HL-60 (cell line): ENCODE measurements at regions not wholly inside any gene's neighbourhood (a gene's known extent, or its start where the extent isn't known, plus 50 kb on each side); places are given as distances from the start of the nearest gene placed in this dataset.
"Not testable (repeated sequence)": the region's sequence is repeated elsewhere in the genome, so short reads cannot be mapped to it uniquely, and the experiment has no call there.

ENCODE experiments used
- DNase-seq, 2 experiments: peaks; one replicate each; pipeline ENCODE4 v3.0.0-alpha.2; 2010 to 2020; ENCODE audit warnings: low read depth in 1 of 2, low spot score in 1 of 2
- H3K27ac ChIP-seq: fragments of 250-450 bp; sonication (Bioruptor Pico); replicated peaks from 2 replicates; pipeline ENCODE4 v1.5.1; 2020; ENCODE audit warnings: mild to moderate bottlenecking, moderate library complexity
- H3K27me3 ChIP-seq: fragments of 250-450 bp; sonication (Bioruptor Pico); 2 replicates; pipeline ENCODE4 v1.5.1; 2021; ENCODE audit warnings: mild to moderate bottlenecking, moderate library complexity; ENCODE audit not compliant: insufficient read depth, poor library complexity, severe bottlenecking
- H3K4me3 ChIP-seq: replicated peaks from 2 replicates; pipeline ENCODE4 v1.5.1; 2011; ENCODE audit warnings: mild to moderate bottlenecking, control low read depth, low read length; ENCODE audit not compliant: insufficient read depth
- GABPA ChIP-seq: IDR thresholded peaks from 2 replicates; pipeline ENCODE4 v1.6.1; 2012; ENCODE audit warnings: low read depth
- POLR2AphosphoS5 ChIP-seq: IDR thresholded peaks from 2 replicates; pipeline ENCODE4 v1.6.1; 2012; ENCODE audit warnings: low read depth
- SPI1 ChIP-seq: IDR thresholded peaks from 2 replicates; pipeline ENCODE4 v1.6.1; 2012; ENCODE audit warnings: low read depth, mild to moderate bottlenecking, borderline replicate concordance
- TF ChIP-seq, protein P1 (sequence below): IDR thresholded peaks from 2 replicates; pipeline ENCODE4 v1.6.1; 2012; ENCODE audit warnings: low read depth; ENCODE audit not compliant: insufficient replicate concordance
- TF ChIP-seq, protein P2 (sequence below): IDR thresholded peaks from one replicate; pipeline ENCODE4 v1.5.1; 2011; ENCODE audit warnings: low read length, control low read depth, inconsistent platforms; ENCODE audit not compliant: insufficient read depth

DNA sequence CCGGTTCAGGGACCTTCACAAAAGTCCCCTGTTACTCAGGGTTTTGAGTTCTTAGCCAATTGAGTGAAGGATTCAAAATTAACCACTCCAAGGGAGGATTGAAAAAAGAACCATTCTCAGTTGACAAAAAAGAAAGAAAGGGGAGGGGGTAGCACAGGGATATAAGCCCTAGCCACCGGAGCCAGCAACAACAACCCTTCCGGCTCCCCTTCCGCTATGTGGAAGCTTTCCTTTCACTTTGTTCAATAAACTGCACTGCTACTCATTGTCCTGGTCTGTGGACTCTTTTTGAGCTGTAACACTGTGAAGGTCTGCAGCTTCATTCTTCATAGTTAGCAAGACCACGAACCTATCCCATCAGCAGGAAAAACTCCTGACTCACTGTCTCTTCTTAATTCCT is 1488.1 kb upstream of the PRR20A start:
- Histone ChIP-seq H3K4me3 (no peak overlapping the region), H3K27me3 (no peaks in the 10 kb centered on the region), H3K27ac (no peak overlapping the region)
- TF ChIP-seq, protein P1, sequence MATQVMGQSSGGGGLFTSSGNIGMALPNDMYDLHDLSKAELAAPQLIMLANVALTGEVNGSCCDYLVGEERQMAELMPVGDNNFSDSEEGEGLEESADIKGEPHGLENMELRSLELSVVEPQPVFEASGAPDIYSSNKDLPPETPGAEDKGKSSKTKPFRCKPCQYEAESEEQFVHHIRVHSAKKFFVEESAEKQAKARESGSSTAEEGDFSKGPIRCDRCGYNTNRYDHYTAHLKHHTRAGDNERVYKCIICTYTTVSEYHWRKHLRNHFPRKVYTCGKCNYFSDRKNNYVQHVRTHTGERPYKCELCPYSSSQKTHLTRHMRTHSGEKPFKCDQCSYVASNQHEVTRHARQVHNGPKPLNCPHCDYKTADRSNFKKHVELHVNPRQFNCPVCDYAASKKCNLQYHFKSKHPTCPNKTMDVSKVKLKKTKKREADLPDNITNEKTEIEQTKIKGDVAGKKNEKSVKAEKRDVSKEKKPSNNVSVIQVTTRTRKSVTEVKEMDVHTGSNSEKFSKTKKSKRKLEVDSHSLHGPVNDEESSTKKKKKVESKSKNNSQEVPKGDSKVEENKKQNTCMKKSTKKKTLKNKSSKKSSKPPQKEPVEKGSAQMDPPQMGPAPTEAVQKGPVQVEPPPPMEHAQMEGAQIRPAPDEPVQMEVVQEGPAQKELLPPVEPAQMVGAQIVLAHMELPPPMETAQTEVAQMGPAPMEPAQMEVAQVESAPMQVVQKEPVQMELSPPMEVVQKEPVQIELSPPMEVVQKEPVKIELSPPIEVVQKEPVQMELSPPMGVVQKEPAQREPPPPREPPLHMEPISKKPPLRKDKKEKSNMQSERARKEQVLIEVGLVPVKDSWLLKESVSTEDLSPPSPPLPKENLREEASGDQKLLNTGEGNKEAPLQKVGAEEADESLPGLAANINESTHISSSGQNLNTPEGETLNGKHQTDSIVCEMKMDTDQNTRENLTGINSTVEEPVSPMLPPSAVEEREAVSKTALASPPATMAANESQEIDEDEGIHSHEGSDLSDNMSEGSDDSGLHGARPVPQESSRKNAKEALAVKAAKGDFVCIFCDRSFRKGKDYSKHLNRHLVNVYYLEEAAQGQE = no peak
- no peak for TF ChIP-seq GABPA
- TF ChIP-seq, protein P2, sequence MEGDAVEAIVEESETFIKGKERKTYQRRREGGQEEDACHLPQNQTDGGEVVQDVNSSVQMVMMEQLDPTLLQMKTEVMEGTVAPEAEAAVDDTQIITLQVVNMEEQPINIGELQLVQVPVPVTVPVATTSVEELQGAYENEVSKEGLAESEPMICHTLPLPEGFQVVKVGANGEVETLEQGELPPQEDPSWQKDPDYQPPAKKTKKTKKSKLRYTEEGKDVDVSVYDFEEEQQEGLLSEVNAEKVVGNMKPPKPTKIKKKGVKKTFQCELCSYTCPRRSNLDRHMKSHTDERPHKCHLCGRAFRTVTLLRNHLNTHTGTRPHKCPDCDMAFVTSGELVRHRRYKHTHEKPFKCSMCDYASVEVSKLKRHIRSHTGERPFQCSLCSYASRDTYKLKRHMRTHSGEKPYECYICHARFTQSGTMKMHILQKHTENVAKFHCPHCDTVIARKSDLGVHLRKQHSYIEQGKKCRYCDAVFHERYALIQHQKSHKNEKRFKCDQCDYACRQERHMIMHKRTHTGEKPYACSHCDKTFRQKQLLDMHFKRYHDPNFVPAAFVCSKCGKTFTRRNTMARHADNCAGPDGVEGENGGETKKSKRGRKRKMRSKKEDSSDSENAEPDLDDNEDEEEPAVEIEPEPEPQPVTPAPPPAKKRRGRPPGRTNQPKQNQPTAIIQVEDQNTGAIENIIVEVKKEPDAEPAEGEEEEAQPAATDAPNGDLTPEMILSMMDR = no peak
- no peak for TF ChIP-seq SPI1
- no peak for TF ChIP-seq POLR2AphosphoS5
- no peak for DNase-seq

DNA sequence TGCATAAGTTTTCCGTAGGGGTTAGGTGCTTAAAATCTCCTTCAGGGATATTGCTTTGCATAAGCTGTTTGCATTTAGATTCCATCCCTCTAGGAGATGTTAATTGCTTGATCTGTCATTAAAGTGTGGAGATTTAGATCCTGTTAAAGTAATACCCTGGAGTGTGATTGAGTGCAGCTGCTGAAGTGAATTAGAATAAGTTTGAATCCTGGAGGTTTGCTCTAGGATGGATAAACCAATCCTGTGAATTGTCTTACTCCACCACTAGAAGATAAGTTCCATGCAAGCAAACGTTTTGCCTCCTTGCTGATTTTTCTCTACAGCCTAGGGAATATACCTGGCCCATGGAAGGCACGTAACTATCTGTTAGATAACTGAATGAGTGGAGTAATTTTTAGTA is 1487.2 kb upstream of the PRR20A start:
- no peak overlapping the region for H3K27ac ChIP-seq

DNA sequence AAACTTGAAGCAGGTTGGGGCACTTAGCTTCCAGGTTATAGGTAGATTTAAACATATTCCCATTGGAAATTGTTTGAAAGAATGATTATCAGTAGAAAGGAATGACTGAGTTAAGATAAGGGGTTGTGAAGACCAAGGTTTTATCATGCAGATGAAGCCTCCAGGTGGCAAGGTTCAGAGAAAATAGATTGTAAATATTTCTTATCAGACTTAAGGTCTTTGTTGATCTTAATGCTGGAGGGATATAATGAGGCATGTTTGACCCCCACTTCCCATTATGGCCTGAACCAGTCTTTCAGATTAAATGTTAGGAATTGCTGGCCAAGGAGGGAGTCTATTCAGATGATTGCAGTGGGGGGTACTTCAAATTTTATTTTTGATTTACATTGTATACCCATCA is 1486.5 kb upstream of the PRR20A start:
- TF ChIP-seq SPI1 (no peak), GABPA (no peak), POLR2AphosphoS5 (no peak)
- TF ChIP-seq, protein P2 = no peak
- TF ChIP-seq, protein P1 = no peak
- no peak for DNase-seq
- Histone ChIP-seq H3K27ac (no peak overlapping the region), H3K4me3 (no peak overlapping the region), H3K27me3 (no peaks in the 10 kb centered on the region)

More for the DNA sequence above, 1487.2 kb upstream of the PRR20A start:
- Histone ChIP-seq H3K4me3 (no peak overlapping the region), H3K27me3 (no peaks in the 10 kb centered on the region)
- TF ChIP-seq, protein P2 = no peak
- TF ChIP-seq, protein P1 = no peak
- TF ChIP-seq GABPA (no peak), POLR2AphosphoS5 (no peak), SPI1 (no peak)
- no peak for DNase-seq

DNA sequence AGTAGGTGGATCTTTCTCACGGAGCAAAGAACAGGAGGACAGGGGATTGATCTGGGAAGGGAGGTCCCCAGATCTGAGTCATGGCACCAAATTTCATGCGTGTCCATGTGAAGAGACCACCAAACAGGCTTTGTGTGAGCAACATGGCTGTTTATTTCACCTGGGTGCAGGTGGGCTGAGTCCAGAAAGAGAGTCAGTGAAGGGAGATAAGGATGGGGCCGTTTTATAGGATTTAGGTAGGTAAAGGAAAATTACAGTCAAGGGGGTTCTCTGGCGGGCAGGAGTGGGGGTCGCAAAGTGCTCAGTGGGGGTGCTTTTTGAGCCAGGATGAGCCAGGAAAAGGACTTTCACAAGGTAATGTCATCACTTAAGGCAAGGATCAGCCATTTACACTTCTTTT is 1480.5 kb upstream of the PRR20A start:
- H3K4me3 ChIP-seq, H3K27ac ChIP-seq, H3K27me3 ChIP-seq, DNase-seq: not testable (repeated sequence)
